Heart left ventricle (tissue), 16 donors: ENCODE measurements at regions not wholly inside any gene's neighbourhood (a gene's known extent, or its start where the extent isn't known, plus 50 kb on each side); places are given as distances from the start of the nearest gene placed in this dataset.

Experiments
- ATAC-seq, 4 donors: fragments of 200-7000 bp; cut with Tn5 transposase; one replicate each; pipeline ENCODE4 v1.9.1; 2020 to 2022; ENCODE audit warnings: moderate library complexity in 4 of 4, mild to moderate bottlenecking in 3 of 4, moderate number of reproducible peaks in 1 of 4
- DNase-seq, 5 donors: peaks; one replicate each; pipeline ENCODE4 v3.0.0-alpha.2; 2020
- H3K27ac ChIP-seq, 12 donors: fragments of 200-600 bp; sonication (generic) in 4 of 12; one replicate each; pipeline versions ENCODE4 v1.5.0 to v1.8.0; 2016 to 2022; ENCODE audit warnings: mild to moderate bottlenecking in 2 of 12
- H3K27me3 ChIP-seq, 9 donors: fragments of 200-600 bp; sonication (generic) in 2 of 9; one replicate each; pipeline versions ENCODE4 v1.5.1 to v1.8.0; 2016 to 2022; ENCODE audit warnings: mild to moderate bottlenecking in 3 of 9
- H3K36me3 ChIP-seq, 9 donors: fragments of 200-600 bp; sonication (generic) in 2 of 9; one replicate each; pipeline versions ENCODE4 v1.5.0 to v1.8.0; 2018 to 2022; ENCODE audit warnings: mild to moderate bottlenecking in 2 of 9
- H3K4me1 ChIP-seq, 12 donors: fragments of 200-600 bp; sonication (generic) in 4 of 12; one replicate each; pipeline versions ENCODE4 v1.5.0 to v1.8.0; 2016 to 2022; ENCODE audit warnings: mild to moderate bottlenecking in 3 of 12
- H3K4me3 ChIP-seq, 12 donors: fragments of 200-600 bp; sonication (generic) in 4 of 12; one replicate each; pipeline versions ENCODE4 v1.5.0 to v1.8.0; 2017 to 2022; ENCODE audit warnings: mild to moderate bottlenecking in 9 of 12, moderate library complexity in 4 of 12
- H3K9me3 ChIP-seq, 12 donors: fragments of 200-600 bp; sonication (generic) in 4 of 12; one replicate each; pipeline versions ENCODE4 v1.5.0 to v1.8.0; 2016 to 2022; ENCODE audit warnings: mild to moderate bottlenecking in 1 of 12
- CTCF ChIP-seq, 12 donors: fragments of 200-600 bp; sonication (generic) in 4 of 12; IDR thresholded peaks; one replicate each; pipeline versions ENCODE4 v1.5.0 to v1.8.0; 2018 to 2022; ENCODE audit warnings: antibody characterized with exemption in 12 of 12, mild to moderate bottlenecking in 5 of 12
- POLR2A ChIP-seq, 2 donors: fragments of 450-650 bp; IDR thresholded peaks; one replicate each; pipeline ENCODE4 v1.6.1; 2017; ENCODE audit warnings: antibody characterized with exemption in 2 of 2, mild to moderate bottlenecking in 2 of 2, moderate library complexity in 2 of 2
- WGBS, 4 donors: extraction: QIAGEN DNeasy Blood & Tissue Kit in 2 of 4; methylation state at CpG; one replicate each; pipeline versions ENCODE4 v1.1.5 to v1.1.7; 2013 to 2018; 5-methylcytosine and 5-hydroxymethylcytosine counted together
- intact Hi-C, 10 donors: fragments of 100-400 bp; cut with DNase I; formaldehyde crosslinking; loops; one replicate each; pipeline versions ENCODE4 v1.11.1 to v1.14.2; 2022
- donor health status: ischemic (EF 13 %, LVEDD 7.1; RV severe dilation, severe dysfunction).
- donor health status: healthy with polysubstance abuse.
- donor health status: DM: no; HTN: yes; CAD: no.
- donor health status: DM: no; HTN: no; CAD: no.
- donor health status: ischemic (EF 25% LVEDD 6.9; RV normal size, moderate dysfunction).
- donor health status: ischemic (EF 25% LVEDD 5.7; RV mildly dilated, moderate dysfunction).
- donor health status: healthy.
- donor health status: DM: yes; HTN: yes; CAD: no.
- donor health status: ischemic (EF 35%, LVEDD 5.7; RV mildly dilated, moderate dysfunction).
- donor health status: nonischemic (EF 11% LVEDD 7.7; RV severe dilation, severe dysfunction).
- donor health status: DM: yes; HTN: yes; CAD: no.
- donor health status: PGD.
- donor health status: ischemic (EF 29% LVEDD 5.4; RV normal size, mild dysfunction).
- donor health status: nonischemic (EF 23%, LVEDD 6.1; RV moderate dilation, normal function).

GRCh38 chr6:15044146-15044882 lies 201.6 kb upstream of the JARID2 start:
- WGBS, 4 donors, result 87 to 92% (median 90%) methylated on average over 4 of the region's 4 CpGs
- no peak for DNase-seq
- Histone ChIP-seq H3K27me3 (no peaks in the 10 kb centered on the region), H3K4me1 (no peaks in the 10 kb centered on the region), H3K36me3 (no peaks in the 10 kb centered on the region), H3K9me3 (no peaks in the 10 kb centered on the region), H3K27ac (no peak overlapping the region), H3K4me3 (no peak overlapping the region)
- ATAC-seq, result no peak
- no peak for TF ChIP-seq POLR2A (IDR thresholded peaks at IDR 0.05)
- TF ChIP-seq CTCF (IDR thresholded peaks at IDR 0.05), result no peak
- intact Hi-C loops, result no loop called here

- TF ChIP-seq CTCF (IDR thresholded peaks at IDR 0.05), result no peak
- no peak for TF ChIP-seq POLR2A (IDR thresholded peaks at IDR 0.05)
- H3K4me3 ChIP-seq, result no peak overlapping the region
- no peaks in the 10 kb centered on the region for H3K36me3 ChIP-seq
- intact Hi-C loops, result no loop called here
- no peaks in the 10 kb centered on the region for H3K27me3 ChIP-seq
- no peaks in the 10 kb centered on the region for H3K9me3 ChIP-seq
- H3K4me1 ChIP-seq, result no peaks in the 10 kb centered on the region
- no peak for DNase-seq
- WGBS, 4 donors, result 92 to 98% (median 96%) methylated on average over 2 of the region's 2 CpGs
- no peak overlapping the region for H3K27ac ChIP-seq
- ATAC-seq, result no peak
Observed at GRCh38 chr6:15044948-15045347, 200.9 kb upstream of the JARID2 start.

- Histone ChIP-seq H3K36me3 (no peaks in the 10 kb centered on the region), H3K4me1 (no peaks in the 10 kb centered on the region), H3K27ac (no peak overlapping the region), H3K27me3 (no peaks in the 10 kb centered on the region), H3K4me3 (no peak overlapping the region), H3K9me3 (no peaks in the 10 kb centered on the region)
- ATAC-seq, result no peak
- TF ChIP-seq POLR2A (IDR thresholded peaks at IDR 0.05), result no peak
- TF ChIP-seq CTCF (IDR thresholded peaks at IDR 0.05), result no peak
- 89 to 92% (median 90%) methylated on average over 4 of the region's 4 CpGs for WGBS, 4 donors
- intact Hi-C loops, result no loop called here
- DNase-seq, result no peak
Observed at GRCh38 chr6:15046751-15047150, 199.1 kb upstream of the JARID2 start.

- ATAC-seq (no peak), DNase-seq (no peak)
- Histone ChIP-seq H3K27ac (no peak overlapping the region), H3K27me3 (no peaks in the 10 kb centered on the region), H3K4me1 (no peaks in the 10 kb centered on the region), H3K4me3 (no peak overlapping the region), H3K9me3 (no peaks in the 10 kb centered on the region), H3K36me3 (no peaks in the 10 kb centered on the region)
- intact Hi-C loops, result no loop called here
- TF ChIP-seq CTCF (IDR thresholded peaks at IDR 0.05) (no peak), POLR2A (IDR thresholded peaks at IDR 0.05) (no peak)
- whole genome bisulfite sequencing, 4 donors, result 85 to 88% (median 86%) methylated on average over 6 of the region's 6 CpGs
Observed at GRCh38 chr6:15048367-15048766, 197.5 kb upstream of the JARID2 start.
